ENCODE measurements at regions not wholly inside any gene's neighbourhood (a gene's known extent, or its start where the extent isn't known, plus 50 kb on each side); places are given as distances from the start of the nearest gene placed in this dataset.
A peak's percentile ranks its signal among the peaks of the same experiment; 100 is the strongest.

GRCh38 chr2:180656455-180656847 lies 324.0 kb upstream of the UBE2E3 start:
- DNase-seq = no peak

GRCh38 chr2:180655842-180656454 lies 324.5 kb upstream of the UBE2E3 start:
- no peak for DNase-seq

GRCh38 chr2:180655393-180655792 lies 325.0 kb upstream of the UBE2E3 start:
- DNase-seq = no peak

- DNase-seq = no peak
These were observed 326.9 kb upstream of the UBE2E3 start for GRCh38 chr2:180653481-180653880.

- DNase-seq = no peak
These were observed 327.6 kb upstream of the UBE2E3 start for GRCh38 chr2:180652794-180653193.

- no peak for DNase-seq
These were observed 328.8 kb upstream of the UBE2E3 start for GRCh38 chr2:180651596-180651995.

GRCh38 chr2:180647621-180648020 lies 332.8 kb upstream of the UBE2E3 start:
- no peak for DNase-seq

GRCh38 chr2:180647221-180647620 lies 333.2 kb upstream of the UBE2E3 start:
- DNase-seq = no peak

- no peak for DNase-seq
These were observed 333.6 kb upstream of the UBE2E3 start for GRCh38 chr2:180646756-180647155.

- no peak for DNase-seq
These were observed 335.7 kb upstream of the UBE2E3 start for GRCh38 chr2:180644709-180645108.

- no peak for DNase-seq
These were observed 349.6 kb upstream of the UBE2E3 start for GRCh38 chr2:180630756-180631155.

- DNase-seq = no peak
These were observed 355.2 kb upstream of the UBE2E3 start for GRCh38 chr2:180625006-180625844.

GRCh38 chr2:180621941-180622918 lies 358.2 kb upstream of the UBE2E3 start:
- peak; percentile 22 for DNase-seq

- DNase-seq = no peak
These were observed 359.0 kb upstream of the UBE2E3 start for GRCh38 chr2:180621366-180621765.

GRCh38 chr2:180618570-180618969 lies 361.8 kb upstream of the UBE2E3 start:
- no peak for DNase-seq

GRCh38 chr2:180614776-180615175 lies 365.6 kb upstream of the UBE2E3 start:
- DNase-seq = no peak

GRCh38 chr2:180609626-180610340 lies 370.6 kb upstream of the UBE2E3 start:
- no peak for DNase-seq

GRCh38 chr2:180607514-180608049 lies 372.8 kb upstream of the UBE2E3 start:
- DNase-seq = no peak

- no peak for DNase-seq
These were observed 376.3 kb upstream of the UBE2E3 start for GRCh38 chr2:180604077-180604476.

GRCh38 chr2:180601016-180601415 lies 379.4 kb upstream of the UBE2E3 start:
- DNase-seq = no peak

- DNase-seq = no peak
These were observed 380.6 kb upstream of the UBE2E3 start for GRCh38 chr2:180599804-180600203.

GRCh38 chr2:180597179-180597578 lies 383.2 kb upstream of the UBE2E3 start:
- no peak for DNase-seq
